ENCODE measurements at regions not wholly inside any gene's neighbourhood (a gene's known extent, or its start where the extent isn't known, plus 50 kb on each side); places are given as distances from the start of the nearest gene placed in this dataset.

DNA sequence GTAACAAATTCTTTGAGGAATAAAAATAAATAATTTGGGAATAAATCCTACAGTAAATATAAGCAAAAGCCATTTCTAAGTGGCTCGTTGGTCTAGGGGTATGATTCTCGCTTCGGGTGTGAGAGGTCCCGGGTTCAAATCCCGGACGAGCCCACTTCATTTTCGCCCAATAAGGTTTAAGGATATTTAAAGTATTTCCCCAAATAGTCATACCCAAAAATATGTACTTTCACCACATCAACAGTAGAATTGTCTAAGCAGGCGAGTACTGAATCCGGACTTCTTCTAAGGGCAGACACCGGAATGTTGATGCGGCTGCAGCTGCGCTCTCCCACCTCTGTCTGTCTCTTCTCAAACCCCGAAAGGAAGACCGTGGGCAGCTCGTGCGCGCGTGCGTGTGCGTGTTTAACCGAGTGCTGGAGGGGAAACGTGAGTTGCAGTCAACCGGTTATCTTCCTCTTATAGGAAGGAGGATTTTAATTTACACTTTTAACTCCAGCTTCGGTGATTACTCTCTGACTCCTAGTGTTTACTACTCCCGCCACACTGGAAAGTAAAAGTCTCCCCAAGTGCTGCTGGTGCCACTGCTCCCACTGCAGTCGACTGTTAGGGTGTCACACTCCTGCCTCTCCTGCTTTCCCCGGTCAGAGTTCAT, 155.7 kb upstream of the PRSS16 start (continued):
- TF ChIP-seq, protein P1, sequence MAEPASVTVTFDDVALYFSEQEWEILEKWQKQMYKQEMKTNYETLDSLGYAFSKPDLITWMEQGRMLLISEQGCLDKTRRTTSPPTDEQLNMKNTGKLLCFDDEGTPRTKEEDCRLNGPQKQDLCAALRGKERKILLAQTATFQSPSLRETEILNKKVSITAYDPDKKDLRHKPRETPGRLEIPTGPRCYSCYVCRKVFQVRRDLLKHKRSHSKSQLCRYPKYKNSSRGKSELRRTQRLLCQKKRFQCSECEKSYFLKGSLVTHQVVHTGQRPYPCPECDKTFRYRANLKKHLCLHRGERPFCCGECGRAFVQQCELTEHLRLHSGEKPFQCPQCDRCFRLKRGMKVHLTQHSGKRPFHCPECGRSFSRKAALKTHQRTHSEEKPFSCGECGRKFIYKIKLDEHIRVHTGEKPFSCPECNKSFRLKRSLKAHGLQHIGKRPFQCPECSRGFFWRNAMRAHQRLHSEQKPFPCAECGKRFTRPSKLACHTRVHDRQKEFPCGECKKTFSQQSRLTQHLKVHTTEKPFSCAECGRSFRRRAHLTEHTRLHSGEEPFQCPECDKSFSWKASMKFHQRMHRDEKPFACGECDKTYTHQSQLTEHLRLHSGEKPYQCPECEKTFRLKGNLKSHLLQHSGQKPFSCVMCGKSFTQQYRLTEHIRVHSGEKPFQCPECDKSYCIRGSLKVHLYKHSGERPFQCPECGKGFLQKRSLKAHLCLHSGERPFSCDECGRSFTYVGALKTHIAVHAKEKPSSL (CRISPR knock-in tag; conservative IDR thresholded peaks at IDR 0.05) = no peak
- TF ChIP-seq ATF1 (CRISPR knock-in tag; IDR thresholded peaks at IDR 0.05) = 0 out of 2 replicates have a peak, but pooled peaks have one; percentile 28
- TF ChIP-seq, protein P2, sequence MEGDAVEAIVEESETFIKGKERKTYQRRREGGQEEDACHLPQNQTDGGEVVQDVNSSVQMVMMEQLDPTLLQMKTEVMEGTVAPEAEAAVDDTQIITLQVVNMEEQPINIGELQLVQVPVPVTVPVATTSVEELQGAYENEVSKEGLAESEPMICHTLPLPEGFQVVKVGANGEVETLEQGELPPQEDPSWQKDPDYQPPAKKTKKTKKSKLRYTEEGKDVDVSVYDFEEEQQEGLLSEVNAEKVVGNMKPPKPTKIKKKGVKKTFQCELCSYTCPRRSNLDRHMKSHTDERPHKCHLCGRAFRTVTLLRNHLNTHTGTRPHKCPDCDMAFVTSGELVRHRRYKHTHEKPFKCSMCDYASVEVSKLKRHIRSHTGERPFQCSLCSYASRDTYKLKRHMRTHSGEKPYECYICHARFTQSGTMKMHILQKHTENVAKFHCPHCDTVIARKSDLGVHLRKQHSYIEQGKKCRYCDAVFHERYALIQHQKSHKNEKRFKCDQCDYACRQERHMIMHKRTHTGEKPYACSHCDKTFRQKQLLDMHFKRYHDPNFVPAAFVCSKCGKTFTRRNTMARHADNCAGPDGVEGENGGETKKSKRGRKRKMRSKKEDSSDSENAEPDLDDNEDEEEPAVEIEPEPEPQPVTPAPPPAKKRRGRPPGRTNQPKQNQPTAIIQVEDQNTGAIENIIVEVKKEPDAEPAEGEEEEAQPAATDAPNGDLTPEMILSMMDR (IDR thresholded peaks at IDR 0.05) = no peak
- no peak for TF ChIP-seq ZNF138 (CRISPR knock-in tag; conservative IDR thresholded peaks at IDR 0.05)
- TF ChIP-seq ZNF671 (CRISPR knock-in tag; IDR thresholded peaks at IDR 0.05) = peak; percentile 92
- TF ChIP-seq, protein P3, sequence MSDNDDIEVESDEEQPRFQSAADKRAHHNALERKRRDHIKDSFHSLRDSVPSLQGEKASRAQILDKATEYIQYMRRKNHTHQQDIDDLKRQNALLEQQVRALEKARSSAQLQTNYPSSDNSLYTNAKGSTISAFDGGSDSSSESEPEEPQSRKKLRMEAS (CRISPR knock-in tag; IDR thresholded peaks at IDR 0.05) = no peak
- TF ChIP-seq, protein P4, sequence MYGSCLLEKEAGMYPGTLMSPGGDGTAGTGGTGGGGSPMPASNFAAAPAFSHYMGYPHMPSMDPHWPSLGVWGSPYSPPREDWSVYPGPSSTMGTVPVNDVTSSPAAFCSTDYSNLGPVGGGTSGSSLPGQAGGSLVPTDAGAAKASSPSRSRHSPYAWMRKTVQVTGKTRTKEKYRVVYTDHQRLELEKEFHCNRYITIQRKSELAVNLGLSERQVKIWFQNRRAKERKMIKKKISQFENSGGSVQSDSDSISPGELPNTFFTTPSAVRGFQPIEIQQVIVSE (CRISPR knock-in tag; IDR thresholded peaks at IDR 0.05; ENCODE audit: borderline replicate concordance) = no peak; the same call in 1 of the 2 replicates
- TF ChIP-seq, protein P5, sequence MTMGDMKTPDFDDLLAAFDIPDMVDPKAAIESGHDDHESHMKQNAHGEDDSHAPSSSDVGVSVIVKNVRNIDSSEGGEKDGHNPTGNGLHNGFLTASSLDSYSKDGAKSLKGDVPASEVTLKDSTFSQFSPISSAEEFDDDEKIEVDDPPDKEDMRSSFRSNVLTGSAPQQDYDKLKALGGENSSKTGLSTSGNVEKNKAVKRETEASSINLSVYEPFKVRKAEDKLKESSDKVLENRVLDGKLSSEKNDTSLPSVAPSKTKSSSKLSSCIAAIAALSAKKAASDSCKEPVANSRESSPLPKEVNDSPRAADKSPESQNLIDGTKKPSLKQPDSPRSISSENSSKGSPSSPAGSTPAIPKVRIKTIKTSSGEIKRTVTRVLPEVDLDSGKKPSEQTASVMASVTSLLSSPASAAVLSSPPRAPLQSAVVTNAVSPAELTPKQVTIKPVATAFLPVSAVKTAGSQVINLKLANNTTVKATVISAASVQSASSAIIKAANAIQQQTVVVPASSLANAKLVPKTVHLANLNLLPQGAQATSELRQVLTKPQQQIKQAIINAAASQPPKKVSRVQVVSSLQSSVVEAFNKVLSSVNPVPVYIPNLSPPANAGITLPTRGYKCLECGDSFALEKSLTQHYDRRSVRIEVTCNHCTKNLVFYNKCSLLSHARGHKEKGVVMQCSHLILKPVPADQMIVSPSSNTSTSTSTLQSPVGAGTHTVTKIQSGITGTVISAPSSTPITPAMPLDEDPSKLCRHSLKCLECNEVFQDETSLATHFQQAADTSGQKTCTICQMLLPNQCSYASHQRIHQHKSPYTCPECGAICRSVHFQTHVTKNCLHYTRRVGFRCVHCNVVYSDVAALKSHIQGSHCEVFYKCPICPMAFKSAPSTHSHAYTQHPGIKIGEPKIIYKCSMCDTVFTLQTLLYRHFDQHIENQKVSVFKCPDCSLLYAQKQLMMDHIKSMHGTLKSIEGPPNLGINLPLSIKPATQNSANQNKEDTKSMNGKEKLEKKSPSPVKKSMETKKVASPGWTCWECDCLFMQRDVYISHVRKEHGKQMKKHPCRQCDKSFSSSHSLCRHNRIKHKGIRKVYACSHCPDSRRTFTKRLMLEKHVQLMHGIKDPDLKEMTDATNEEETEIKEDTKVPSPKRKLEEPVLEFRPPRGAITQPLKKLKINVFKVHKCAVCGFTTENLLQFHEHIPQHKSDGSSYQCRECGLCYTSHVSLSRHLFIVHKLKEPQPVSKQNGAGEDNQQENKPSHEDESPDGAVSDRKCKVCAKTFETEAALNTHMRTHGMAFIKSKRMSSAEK (CRISPR knock-in tag; IDR thresholded peaks at IDR 0.05; ENCODE audit: borderline replicate concordance) = peak; percentile 87; the same call in 1 of the 2 replicates
- no peak for TF ChIP-seq ZNF396 (CRISPR knock-in tag; IDR thresholded peaks at IDR 0.05; ENCODE audit: borderline replicate concordance)
- TF ChIP-seq MYBL2 (CRISPR knock-in tag; IDR thresholded peaks at IDR 0.05) = no peak
- no peak for TF ChIP-seq TEAD1 (CRISPR knock-in tag; IDR thresholded peaks at IDR 0.05)
- TF ChIP-seq PRRX2 (CRISPR knock-in tag; IDR thresholded peaks at IDR 0.05) = 0 out of 2 replicates have a peak, but pooled peaks have one; percentile 81
- TF ChIP-seq, protein P6, sequence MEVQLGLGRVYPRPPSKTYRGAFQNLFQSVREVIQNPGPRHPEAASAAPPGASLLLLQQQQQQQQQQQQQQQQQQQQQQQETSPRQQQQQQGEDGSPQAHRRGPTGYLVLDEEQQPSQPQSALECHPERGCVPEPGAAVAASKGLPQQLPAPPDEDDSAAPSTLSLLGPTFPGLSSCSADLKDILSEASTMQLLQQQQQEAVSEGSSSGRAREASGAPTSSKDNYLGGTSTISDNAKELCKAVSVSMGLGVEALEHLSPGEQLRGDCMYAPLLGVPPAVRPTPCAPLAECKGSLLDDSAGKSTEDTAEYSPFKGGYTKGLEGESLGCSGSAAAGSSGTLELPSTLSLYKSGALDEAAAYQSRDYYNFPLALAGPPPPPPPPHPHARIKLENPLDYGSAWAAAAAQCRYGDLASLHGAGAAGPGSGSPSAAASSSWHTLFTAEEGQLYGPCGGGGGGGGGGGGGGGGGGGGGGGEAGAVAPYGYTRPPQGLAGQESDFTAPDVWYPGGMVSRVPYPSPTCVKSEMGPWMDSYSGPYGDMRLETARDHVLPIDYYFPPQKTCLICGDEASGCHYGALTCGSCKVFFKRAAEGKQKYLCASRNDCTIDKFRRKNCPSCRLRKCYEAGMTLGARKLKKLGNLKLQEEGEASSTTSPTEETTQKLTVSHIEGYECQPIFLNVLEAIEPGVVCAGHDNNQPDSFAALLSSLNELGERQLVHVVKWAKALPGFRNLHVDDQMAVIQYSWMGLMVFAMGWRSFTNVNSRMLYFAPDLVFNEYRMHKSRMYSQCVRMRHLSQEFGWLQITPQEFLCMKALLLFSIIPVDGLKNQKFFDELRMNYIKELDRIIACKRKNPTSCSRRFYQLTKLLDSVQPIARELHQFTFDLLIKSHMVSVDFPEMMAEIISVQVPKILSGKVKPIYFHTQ (CRISPR knock-in tag; IDR thresholded peaks at IDR 0.05) = peak; percentile 88; the same call in 1 of the 2 replicates
- TF ChIP-seq JUN (CRISPR knock-in tag; IDR thresholded peaks at IDR 0.05) = no peak
- TF ChIP-seq NR3C1 (CRISPR knock-in tag; conservative IDR thresholded peaks at IDR 0.05; ENCODE audit: low read depth) = no peak
- 0 out of 2 replicates have a peak, but pooled peaks have one; percentile 42 for TF ChIP-seq HMGA2 (CRISPR knock-in tag; IDR thresholded peaks at IDR 0.05)
- TF ChIP-seq ZNF219 (CRISPR knock-in tag; IDR thresholded peaks at IDR 0.05; ENCODE audit: borderline replicate concordance) = no peak
- peak; percentile 95 for TF ChIP-seq NFATC4 (CRISPR knock-in tag; IDR thresholded peaks at IDR 0.05)
- TF ChIP-seq, protein P7, sequence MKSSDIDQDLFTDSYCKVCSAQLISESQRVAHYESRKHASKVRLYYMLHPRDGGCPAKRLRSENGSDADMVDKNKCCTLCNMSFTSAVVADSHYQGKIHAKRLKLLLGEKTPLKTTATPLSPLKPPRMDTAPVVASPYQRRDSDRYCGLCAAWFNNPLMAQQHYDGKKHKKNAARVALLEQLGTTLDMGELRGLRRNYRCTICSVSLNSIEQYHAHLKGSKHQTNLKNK (CRISPR knock-in tag; IDR thresholded peaks at IDR 0.05) = no peak
- no peak for TF ChIP-seq GTF2I (CRISPR knock-in tag; conservative IDR thresholded peaks at IDR 0.05)
- TF ChIP-seq, protein P8, sequence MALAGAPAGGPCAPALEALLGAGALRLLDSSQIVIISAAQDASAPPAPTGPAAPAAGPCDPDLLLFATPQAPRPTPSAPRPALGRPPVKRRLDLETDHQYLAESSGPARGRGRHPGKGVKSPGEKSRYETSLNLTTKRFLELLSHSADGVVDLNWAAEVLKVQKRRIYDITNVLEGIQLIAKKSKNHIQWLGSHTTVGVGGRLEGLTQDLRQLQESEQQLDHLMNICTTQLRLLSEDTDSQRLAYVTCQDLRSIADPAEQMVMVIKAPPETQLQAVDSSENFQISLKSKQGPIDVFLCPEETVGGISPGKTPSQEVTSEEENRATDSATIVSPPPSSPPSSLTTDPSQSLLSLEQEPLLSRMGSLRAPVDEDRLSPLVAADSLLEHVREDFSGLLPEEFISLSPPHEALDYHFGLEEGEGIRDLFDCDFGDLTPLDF (CRISPR knock-in tag; IDR thresholded peaks at IDR 0.05) = no peak
- peak; percentile 96 for TF ChIP-seq EMX1 (CRISPR knock-in tag; IDR thresholded peaks at IDR 0.05)
- 0 out of 2 replicates have a peak, but pooled peaks have one; percentile 37 for TF ChIP-seq ZNF232 (CRISPR knock-in tag; IDR thresholded peaks at IDR 0.05)

Data from WTC11 (cell line).